HG02870 (cell line): ENCODE measurements at regions not wholly inside any gene's neighbourhood (a gene's known extent, or its start where the extent isn't known, plus 50 kb on each side); places are given as distances from the start of the nearest gene placed in this dataset.
"Not testable (repeated sequence)": the region's sequence is repeated elsewhere in the genome, so short reads cannot be mapped to it uniquely, and the experiment has no call there.

Source experiments
- ATAC-seq: cut with Tn5 transposase; IDR thresholded peaks from one replicate; pipeline ENCODE4 v1.9.1; 2021; ENCODE audit warnings: mild to moderate bottlenecking, moderate library complexity; ENCODE audit not compliant: unreplicated experiment

DNA sequence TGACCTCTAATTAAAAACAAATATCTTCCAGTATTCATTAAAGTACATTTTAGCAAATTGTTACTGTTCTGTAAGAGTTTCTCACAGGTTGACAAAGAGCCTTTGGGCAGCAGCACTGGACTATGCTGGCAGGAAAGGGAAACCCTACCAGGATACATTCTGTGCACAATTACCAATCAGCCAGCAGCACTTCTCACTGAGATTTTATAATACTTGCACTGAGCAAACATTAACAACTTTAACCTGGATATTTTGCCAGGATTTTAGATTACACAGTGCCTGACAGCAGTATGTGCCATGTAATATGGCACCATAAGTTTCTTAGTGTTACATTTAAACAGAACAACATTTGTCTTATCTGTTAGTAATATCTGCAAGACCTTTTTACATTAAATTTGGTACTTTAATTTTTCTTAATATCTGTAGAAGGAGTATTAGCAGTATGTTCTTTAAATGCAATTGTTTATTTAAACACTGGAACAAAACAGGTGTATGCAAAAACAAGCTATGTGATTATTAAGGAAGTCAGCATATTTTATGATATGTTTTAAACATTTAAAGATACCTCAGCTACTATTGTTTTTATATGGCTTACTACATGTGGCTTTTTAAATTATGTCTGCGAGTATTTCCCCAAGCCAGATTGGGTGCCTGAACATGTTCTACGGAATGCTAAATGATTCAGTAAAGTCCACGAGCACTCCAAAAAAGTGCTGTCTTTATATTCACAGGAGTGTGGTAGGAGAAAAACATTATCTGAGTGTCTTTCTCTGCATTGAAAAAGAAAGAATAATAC is 699.0 kb upstream of the LUZP2 start:
- no peak for ATAC-seq

GRCh38 chr11:23834306-23834705 is 662.5 kb upstream of the LUZP2 start:
- ATAC-seq, result not testable (repeated sequence)

- ATAC-seq, result no peak
These were observed 659.9 kb upstream of the LUZP2 start for GRCh38 chr11:23836981-23837380.

DNA sequence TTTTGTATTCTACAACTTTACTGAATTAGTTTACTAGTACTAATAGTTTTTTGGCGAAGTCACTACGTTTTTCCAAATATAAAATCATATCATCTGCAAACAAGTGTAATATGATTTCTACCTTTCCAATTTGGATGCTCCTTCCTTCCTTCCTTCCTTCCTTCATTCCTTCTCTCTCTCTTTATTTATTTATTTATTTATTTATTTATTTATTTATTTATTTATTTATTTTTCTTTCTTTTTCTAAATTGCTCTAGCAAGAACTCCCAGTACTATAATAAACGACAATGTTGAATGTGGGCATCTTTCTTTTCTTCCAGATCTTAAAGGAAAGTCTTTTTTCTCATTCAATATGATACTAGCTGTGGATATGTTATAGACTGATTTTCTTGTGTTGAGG is 656.0 kb upstream of the LUZP2 start:
- no peak for ATAC-seq

GRCh38 chr11:23846902-23847422 is 649.9 kb upstream of the LUZP2 start:
- ATAC-seq, result no peak

DNA sequence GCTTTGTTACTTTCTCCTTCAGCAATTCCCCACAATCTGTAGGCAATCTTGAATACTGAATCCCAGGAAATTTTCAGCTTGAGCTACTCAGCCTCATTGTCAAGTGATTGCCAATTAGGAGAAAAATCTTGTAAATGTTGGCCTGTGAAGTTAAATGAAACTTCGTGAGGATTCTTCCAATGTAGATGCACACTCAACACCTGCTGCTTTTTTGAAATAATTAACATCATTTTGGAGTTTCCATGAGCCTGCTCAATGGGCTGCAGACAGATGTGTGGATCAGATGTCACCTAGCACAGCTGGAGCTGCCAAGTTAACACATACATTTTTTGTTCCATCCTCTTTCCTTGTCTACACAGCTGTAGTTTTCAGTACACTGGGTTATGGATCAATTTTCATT is 645.6 kb upstream of the LUZP2 start:
- no peak for ATAC-seq

DNA sequence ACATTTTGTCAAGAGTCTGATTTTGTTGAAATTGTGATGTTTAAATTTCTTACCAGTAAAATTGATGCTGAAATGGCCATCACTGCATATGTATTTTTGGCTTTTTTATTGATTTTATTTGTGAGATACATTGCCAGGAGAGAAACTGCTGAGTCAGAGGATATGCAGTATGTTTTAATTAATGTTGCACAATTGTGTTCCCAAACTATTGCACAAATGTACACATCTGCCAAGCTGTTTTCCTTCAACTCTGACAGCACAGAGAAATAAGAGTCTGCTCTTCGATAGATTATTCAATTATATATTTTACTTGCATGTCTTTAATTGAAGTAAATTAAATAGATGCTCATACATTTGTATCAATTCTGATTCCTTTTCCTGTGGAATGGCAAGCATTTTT is 640.2 kb upstream of the LUZP2 start:
- ATAC-seq, result no peak

DNA sequence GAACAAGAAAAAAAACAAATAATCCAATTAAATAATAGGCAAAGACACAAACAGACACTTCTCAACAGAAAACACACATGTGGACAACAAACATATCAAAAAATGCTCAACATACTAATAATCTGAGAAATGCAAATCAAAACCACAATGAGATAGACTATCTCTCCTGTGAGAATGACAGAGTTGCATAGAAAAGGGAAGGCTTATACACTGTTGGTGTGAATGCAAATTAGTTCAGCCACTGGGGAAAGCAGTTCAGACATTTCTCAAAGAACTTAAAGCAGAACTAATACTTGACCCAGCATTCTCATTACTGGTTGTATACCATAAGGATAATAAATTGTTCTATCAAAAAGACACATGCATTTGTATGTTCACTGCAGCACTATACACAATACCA is 637.8 kb upstream of the LUZP2 start:
- no peak for ATAC-seq

- no peak for ATAC-seq
These were observed 635.2 kb upstream of the LUZP2 start for GRCh38 chr11:23861615-23862014.

GRCh38 chr11:23865341-23865975 is 631.4 kb upstream of the LUZP2 start:
- ATAC-seq, result no peak

DNA sequence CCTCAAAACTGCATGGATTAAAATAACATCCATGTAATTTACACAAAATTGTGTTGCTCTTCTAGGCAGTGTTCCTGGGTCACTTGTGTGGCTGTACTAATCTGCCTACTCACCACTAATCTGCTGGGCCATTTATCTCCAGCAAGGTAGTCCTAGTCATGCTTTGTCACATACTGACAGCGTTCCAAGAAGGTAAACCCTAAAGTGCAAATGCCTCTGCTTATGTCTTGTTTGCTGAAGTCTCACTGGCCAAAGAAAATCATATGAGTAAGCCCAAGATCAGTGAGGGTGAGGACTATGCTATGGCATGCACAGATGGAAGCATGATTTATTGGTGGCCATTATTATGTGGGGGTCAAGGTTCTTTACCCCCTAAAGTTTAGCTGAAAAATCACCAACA is 630.2 kb upstream of the LUZP2 start:
- no peak for ATAC-seq

DNA sequence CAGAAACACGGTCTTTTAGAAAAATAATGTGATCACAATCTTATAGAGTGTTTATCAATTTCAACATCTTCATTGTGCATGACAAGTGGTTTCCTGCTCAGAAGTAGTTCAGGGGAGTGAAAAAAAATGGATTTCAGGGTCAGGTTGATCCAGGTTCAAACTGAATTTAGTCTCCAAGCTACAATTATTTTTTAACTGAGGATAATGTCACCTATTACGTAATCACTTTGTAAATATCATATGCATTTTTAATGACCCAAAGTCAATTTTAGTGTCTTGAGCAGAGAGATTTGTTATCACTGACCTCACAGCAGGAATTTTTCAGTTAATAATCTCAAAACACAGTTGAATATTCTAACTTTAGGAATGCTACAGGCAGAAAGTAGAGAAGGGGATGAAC is 627.2 kb upstream of the LUZP2 start:
- no peak for ATAC-seq

- ATAC-seq, result no peak
These were observed 623.4 kb upstream of the LUZP2 start for GRCh38 chr11:23873406-23873805.

DNA sequence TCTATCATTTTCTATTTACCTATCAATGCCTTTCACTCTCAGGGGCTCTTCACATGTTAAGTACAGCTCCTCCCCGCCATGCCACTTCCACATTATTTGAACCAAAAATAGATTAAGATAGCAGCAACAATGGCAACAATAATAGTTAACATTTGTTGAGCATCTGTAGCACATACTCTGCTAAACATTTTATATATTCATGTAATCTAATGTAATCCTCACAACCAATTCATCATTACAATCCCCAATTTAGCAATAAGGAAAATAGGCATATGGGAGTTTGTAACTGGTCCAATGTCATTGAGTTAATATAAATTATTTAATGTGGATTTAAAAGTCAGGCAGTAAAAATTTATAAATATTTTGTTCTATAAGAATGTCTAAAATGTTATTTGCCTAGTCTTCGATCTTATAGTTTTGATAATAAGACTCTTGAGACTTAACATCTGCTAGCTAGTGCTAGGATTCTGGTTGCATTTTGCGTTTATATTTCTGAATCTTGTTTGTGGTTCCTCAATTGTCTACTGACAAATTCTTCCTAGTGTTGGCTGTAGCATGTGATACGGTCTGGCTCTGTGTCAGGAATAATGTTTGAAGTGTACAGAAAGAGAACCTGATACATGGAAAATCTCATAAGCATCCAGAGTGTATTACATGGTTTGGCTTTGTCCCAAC is 621.5 kb upstream of the LUZP2 start:
- no peak for ATAC-seq

GRCh38 chr11:23883426-23884048 is 613.3 kb upstream of the LUZP2 start:
- ATAC-seq, result not testable (repeated sequence)

DNA sequence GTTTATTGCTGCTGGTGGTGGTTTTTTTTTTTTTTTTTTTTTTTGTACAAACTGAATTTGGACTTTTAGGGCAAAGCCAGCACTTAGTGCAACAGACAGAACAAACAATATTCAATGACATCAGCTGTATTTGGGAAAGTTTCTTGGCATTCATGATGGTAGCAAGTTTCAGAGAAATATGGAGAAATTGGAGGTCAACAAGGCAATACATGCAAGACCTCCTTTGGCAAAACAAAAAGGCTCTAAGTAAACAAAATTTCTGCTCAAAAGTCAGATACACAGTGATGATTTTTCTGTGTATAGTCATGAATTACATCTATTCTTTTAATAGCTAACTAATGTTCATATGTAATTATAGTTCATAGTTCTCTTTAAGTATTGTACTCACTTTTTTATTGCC is 612.5 kb upstream of the LUZP2 start:
- ATAC-seq, result no peak

GRCh38 chr11:23885801-23886200 is 611.1 kb upstream of the LUZP2 start:
- no peak for ATAC-seq

DNA sequence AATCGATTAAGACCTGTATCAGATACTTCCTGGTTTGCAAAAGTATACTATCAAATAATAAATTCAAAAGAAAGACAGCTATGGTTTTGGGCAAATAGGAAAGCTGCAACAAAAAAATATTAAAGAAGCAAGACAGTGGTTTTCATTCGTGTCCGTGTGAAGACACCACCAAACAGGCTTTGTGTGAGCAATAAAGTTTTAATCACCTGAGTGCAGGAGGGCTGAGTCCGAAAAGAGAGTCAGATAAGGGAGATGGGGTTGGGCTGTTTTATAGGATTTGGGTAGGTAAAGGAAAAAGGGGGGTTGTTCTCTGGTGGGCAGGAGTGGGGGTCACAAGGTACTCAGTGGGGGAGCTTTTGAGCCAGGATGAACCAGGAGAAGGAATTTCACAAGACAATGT is 609.7 kb upstream of the LUZP2 start:
- not testable (repeated sequence) for ATAC-seq

DNA sequence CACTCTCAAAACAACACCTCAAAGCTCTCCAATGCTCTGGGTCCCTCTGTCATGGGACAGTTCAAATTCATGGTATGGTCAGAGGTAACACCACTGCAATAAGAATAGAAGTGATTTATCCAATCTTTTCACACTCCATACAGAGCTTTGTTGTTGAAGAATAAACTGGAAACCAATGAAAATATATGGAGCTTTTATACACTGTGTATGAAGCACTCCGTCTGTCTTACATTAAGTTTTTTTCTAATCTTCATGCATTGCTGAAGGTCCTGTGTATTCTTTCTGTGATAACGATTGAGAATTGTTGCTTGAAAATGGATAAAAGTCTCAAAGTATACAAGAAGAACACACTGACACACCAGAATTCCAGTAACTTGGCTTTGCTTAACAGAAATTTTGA is 603.7 kb upstream of the LUZP2 start:
- ATAC-seq, result no peak

- no peak for ATAC-seq
These were observed 599.2 kb upstream of the LUZP2 start for GRCh38 chr11:23897453-23898286.
